Endothelial cell of umbilical vein (primary cell): ENCODE measurements at regions not wholly inside any gene's neighbourhood (a gene's known extent, or its start where the extent isn't known, plus 50 kb on each side); places are given as distances from the start of the nearest gene placed in this dataset.

ENCODE experiments used
- BruUV-seq: library from RNA; stranded (reverse); fragments of 400-500 nt; replicated peaks from 2 replicates; lab custom pipeline; 2021; lab: Mats Ljungman, UMichigan
- CTCF ChIA-PET: fragments of 300-600, 350-600 bp; sonication (Branson Sonifier 250); formaldehyde crosslinking; loops from one replicate; lab custom pipeline; 2021; ENCODE audit warnings: antibody characterized with exemption, inconsistent platforms; lab: Charles Lee
- POLR2A ChIA-PET: fragments of 300-600, 350-600 bp; sonication (Branson Sonifier 250); formaldehyde crosslinking; loops from one replicate; lab custom pipeline; 2021; ENCODE audit warnings: antibody characterized with exemption, inconsistent platforms; lab: Charles Lee
- DNase-seq: peaks from one replicate; pipeline ENCODE4 v3.0.0-alpha.2; 2011; ENCODE audit warnings: low read depth, low spot score
- FAIRE-seq: peaks from 2 replicates; lab custom pipeline; 2011; peaks lifted over from hg19 to GRCh38; lab: Jason Lieb, UNC
- H2AFZ ChIP-seq: 2 replicates; pipeline ENCODE4 v1.6.0; 2012; ENCODE audit warnings: low read depth, low read length, control low read depth, inconsistent platforms
- H3K27ac ChIP-seq: 2 replicates; pipeline ENCODE4 v1.5.1; 2011; ENCODE audit warnings: low read depth, mild to moderate bottlenecking, control low read depth, low read length, moderate library complexity; ENCODE audit not compliant: insufficient read depth
- H3K27me3 ChIP-seq, 2 experiments: 2 replicates each; pipeline versions ENCODE4 v1.6.0 to v1.6.1; 2011; ENCODE audit warnings: low read length in 2 of 2, mixed read lengths in 1 of 2; ENCODE audit not compliant: control insufficient read depth in 2 of 2, insufficient read depth in 2 of 2
- H3K36me3 ChIP-seq, 2 experiments: 2 replicates in 1 of 2; 3 replicates in 1 of 2; pipeline ENCODE4 v1.5.1; 2011; ENCODE audit warnings: low read length in 2 of 2, mild to moderate bottlenecking in 1 of 2, moderate library complexity in 1 of 2; ENCODE audit not compliant: control insufficient read depth in 2 of 2, insufficient read depth in 2 of 2; ENCODE audit errors: extremely low read depth in 1 of 2
- H3K4me1 ChIP-seq: 3 replicates; pipeline ENCODE4 v1.5.1; 2011; ENCODE audit warnings: mild to moderate bottlenecking, low read length; ENCODE audit not compliant: control insufficient read depth, insufficient read depth; ENCODE audit errors: extremely low read depth
- H3K4me2 ChIP-seq: 2 replicates; pipeline ENCODE4 v1.6.1; 2011; ENCODE audit warnings: low read length, control low read depth, mixed read lengths; ENCODE audit not compliant: insufficient read depth
- H3K4me3 ChIP-seq, 3 experiments: fragments of 200-600 bp in 1 of 3; sonication (generic), shearing (Covaris generic) in 1 of 3; replicated peaks in 1 of 3; 2 replicates each; pipeline ENCODE4 v1.5.1; 2011 to 2016; ENCODE audit warnings: control low read depth in 3 of 3, low read length in 3 of 3, mild to moderate bottlenecking in 2 of 3, inconsistent platforms in 1 of 3, low read depth in 1 of 3, moderate library complexity in 1 of 3; ENCODE audit not compliant: insufficient read depth in 1 of 3
- H3K79me2 ChIP-seq: 2 replicates; pipeline ENCODE4 v1.6.0; 2012; ENCODE audit warnings: low read length, inconsistent platforms; ENCODE audit not compliant: control insufficient read depth, insufficient read depth
- H3K9ac ChIP-seq: replicated peaks from 2 replicates; pipeline ENCODE3; 2011; ENCODE audit warnings: low read length, control low read depth; ENCODE audit not compliant: insufficient read depth; ENCODE audit errors: extremely low read depth
- H3K9me1 ChIP-seq: replicated peaks from 3 replicates; pipeline ENCODE4 v1.6.0; 2011; ENCODE audit warnings: mild to moderate bottlenecking, low read length; ENCODE audit not compliant: control insufficient read depth, insufficient read depth; ENCODE audit errors: extremely low read depth
- H3K9me3 ChIP-seq: replicated peaks from 2 replicates; pipeline ENCODE4 v1.5.1; 2012; ENCODE audit warnings: low read length, inconsistent platforms; ENCODE audit not compliant: control insufficient read depth, insufficient read depth
- H4K20me1 ChIP-seq: replicated peaks from 2 replicates; pipeline ENCODE3; 2011; ENCODE audit warnings: mild to moderate bottlenecking, low read length; ENCODE audit not compliant: control insufficient read depth, insufficient read depth; ENCODE audit errors: extremely low read depth
- CTCF ChIP-seq, 2 donors: IDR thresholded peaks; 1 replicate in 1 of 2; 2 replicates in 1 of 2; pipeline ENCODE4 v1.5.1; 2011; ENCODE audit warnings: low read length in 2 of 2, mild to moderate bottlenecking in 2 of 2, moderate library complexity in 2 of 2, control low read depth in 1 of 2, inconsistent platforms in 1 of 2, low read depth in 1 of 2; ENCODE audit not compliant: insufficient read depth in 1 of 2; ENCODE audit errors: extremely low read depth in 1 of 2
- EZH2 ChIP-seq: IDR thresholded peaks from 2 replicates; pipeline ENCODE4 v1.6.1; 2012; ENCODE audit warnings: borderline replicate concordance, low read depth, mild to moderate bottlenecking, moderate library complexity, low read length, inconsistent platforms; ENCODE audit not compliant: severe bottlenecking
- FOS ChIP-seq: IDR thresholded peaks from 2 replicates; pipeline ENCODE4 v1.6.1; 2011; ENCODE audit warnings: mild to moderate bottlenecking, low read length, moderate library complexity, borderline replicate concordance; ENCODE audit not compliant: insufficient read depth
- GATA2 ChIP-seq: IDR thresholded peaks from 2 replicates; pipeline ENCODE4 v1.7.0; 2011; ENCODE audit warnings: low read depth, mild to moderate bottlenecking, moderate library complexity, mixed read lengths, low read length; ENCODE audit not compliant: insufficient read length, insufficient read depth
- JUN ChIP-seq: IDR thresholded peaks from 2 replicates; pipeline ENCODE4 v1.6.1; 2011; ENCODE audit warnings: borderline replicate concordance, low read depth; ENCODE audit not compliant: insufficient read length, insufficient read depth
- MAX ChIP-seq: IDR thresholded peaks from 2 replicates; pipeline ENCODE4 v1.6.1; 2011; ENCODE audit not compliant: insufficient read depth, insufficient read length
- MYC ChIP-seq: IDR thresholded peaks from one replicate; pipeline ENCODE4 v1.6.1; 2011; ENCODE audit warnings: mild to moderate bottlenecking, low read depth, low read length
- POLR2A ChIP-seq: IDR thresholded peaks from 2 replicates; pipeline ENCODE4 v1.6.1; 2012; ENCODE audit warnings: low read depth, mild to moderate bottlenecking, control low read depth, low read length
- POLR2AphosphoS5 ChIP-seq: IDR thresholded peaks from 2 replicates; pipeline ENCODE4 v1.6.1; 2012; ENCODE audit warnings: low read depth, mild to moderate bottlenecking, control low read depth, low read length, moderate library complexity; ENCODE audit not compliant: insufficient read depth
- dilution Hi-C: fragments of 300-500 bp; cut with MboI; formaldehyde crosslinking; loops from one replicate; pipeline ENCODE4 v1.15.0; 2019; ENCODE audit warnings: low sequenced_read_pairs; ENCODE audit not compliant: extremely low pct_ligation_motif_present
- intact Hi-C: fragments of 100-400 bp; cut with micrococcal nuclease; formaldehyde crosslinking; loops from one replicate; pipeline ENCODE4 v1.10.0; 2022

- no peak for DNase-seq
- H3K79me2 ChIP-seq, result no peaks in the 10 kb centered on the region
- no peaks in the 10 kb centered on the region for H3K27me3 ChIP-seq
- H3K27ac ChIP-seq, result no peak overlapping the region
- no peaks in the 10 kb centered on the region for H3K36me3 ChIP-seq
- ChIA-PET CTCF (no interaction called here), POLR2A (no interaction called here)
- H3K9ac ChIP-seq, result no peak overlapping the region
- H3K9me3 ChIP-seq, result peaks cover 5% of the 10 kb centered on the region
- H3K4me2 ChIP-seq, result no peak overlapping the region
- no peak for TF ChIP-seq POLR2AphosphoS5
- TF ChIP-seq FOS, result no peak
- no peak for TF ChIP-seq JUN
- TF ChIP-seq MAX, result no peak
- TF ChIP-seq GATA2, result no peak
- TF ChIP-seq MYC, result no peak
- TF ChIP-seq EZH2, result no peak
- TF ChIP-seq POLR2A, result no peak
- TF ChIP-seq CTCF (IDR thresholded peaks at IDR 0.05; ENCODE audit: extremely low read depth in 1 of 2, insufficient read depth in 1 of 2, low read depth in 1 of 2, low read length in 2 of 2), result no peak
- H3K9me1 ChIP-seq, result no peaks in the 10 kb centered on the region
- no peak overlapping the region for H2AFZ ChIP-seq
- H3K4me3 ChIP-seq, result no peak overlapping the region
- H3K4me1 ChIP-seq, result no peaks in the 10 kb centered on the region
- no peaks in the 10 kb centered on the region for H4K20me1 ChIP-seq
- BruUV-seq, result no TSS peak
- no peak for FAIRE-seq
- intact Hi-C loops, result no loop called here
- dilution Hi-C loops, result no loop called here
These were observed 357.2 kb downstream of the CD83 start for GRCh38 chr6:14474816-14475215.
